T-helper 17 cell (primary cell): ENCODE measurements at regions not wholly inside any gene's neighbourhood (a gene's known extent, or its start where the extent isn't known, plus 50 kb on each side); places are given as distances from the start of the nearest gene placed in this dataset.

Experiments used
- ATAC-seq: fragments of 150-1000 bp; cut with Tn5 transposase; 2 replicates; pipeline ENCODE4 v1.10.0; 2021; ENCODE audit warnings: mild to moderate bottlenecking, moderate library complexity
- DNase-seq, 3 donors: peaks; one replicate each; pipeline versions ENCODE4 v3.0.0 to v3.0.0-alpha.2; 2020 to 2021
- H3K9me3 ChIP-seq: one replicate; pipeline ENCODE4 v1.7.0; 2013; ENCODE audit warnings: low read length, mild to moderate bottlenecking; ENCODE audit not compliant: control insufficient read depth, poor library complexity, severe bottlenecking
- H3K27ac Mint-ChIP-seq: one replicate; pipeline ENCODE4 v1.8.0; 2022; ENCODE audit warnings: mild to moderate bottlenecking, moderate library complexity, mixed read lengths
- H3K27me3 Mint-ChIP-seq: one replicate; pipeline ENCODE4 v1.8.0; 2022; ENCODE audit warnings: mixed read lengths
- H3K36me3 Mint-ChIP-seq: one replicate; pipeline ENCODE4 v1.8.0; 2022; ENCODE audit warnings: low read depth, mixed read lengths
- H3K4me1 Mint-ChIP-seq: one replicate; pipeline ENCODE4 v1.8.0; 2022; ENCODE audit warnings: mild to moderate bottlenecking, mixed read lengths
- H3K4me3 Mint-ChIP-seq: one replicate; pipeline ENCODE4 v1.8.0; 2022; ENCODE audit warnings: mild to moderate bottlenecking, moderate library complexity, mixed read lengths

DNA sequence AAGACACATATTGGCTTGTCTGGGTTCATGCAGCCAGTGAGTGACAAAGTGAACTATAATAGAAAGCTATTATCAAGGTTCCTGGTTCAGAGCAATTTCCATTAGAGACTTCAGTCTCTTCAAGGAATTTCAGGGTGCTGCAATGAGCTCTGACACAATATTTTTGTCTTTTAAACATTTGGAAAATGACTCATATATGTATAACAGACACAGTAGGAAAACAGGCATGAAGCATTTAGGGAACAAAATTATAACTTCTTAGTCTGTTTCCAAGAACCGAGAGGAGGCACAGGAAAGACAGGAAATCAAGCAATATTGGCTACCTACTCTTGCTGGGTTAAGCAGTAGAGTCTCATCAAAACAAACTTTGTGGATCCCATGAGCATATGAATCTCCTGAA is 170.4 kb downstream of the PTPRC start:
- no peaks in the 10 kb centered on the region for H3K27me3 Mint-ChIP-seq
- ATAC-seq: no peak
- no peak for DNase-seq
- no peaks in the 10 kb centered on the region for H3K36me3 Mint-ChIP-seq
- H3K9me3 ChIP-seq: no peaks in the 10 kb centered on the region
- H3K4me1 Mint-ChIP-seq: no peaks in the 10 kb centered on the region
- H3K4me3 Mint-ChIP-seq: no peak overlapping the region
- no peak overlapping the region for H3K27ac Mint-ChIP-seq

DNA sequence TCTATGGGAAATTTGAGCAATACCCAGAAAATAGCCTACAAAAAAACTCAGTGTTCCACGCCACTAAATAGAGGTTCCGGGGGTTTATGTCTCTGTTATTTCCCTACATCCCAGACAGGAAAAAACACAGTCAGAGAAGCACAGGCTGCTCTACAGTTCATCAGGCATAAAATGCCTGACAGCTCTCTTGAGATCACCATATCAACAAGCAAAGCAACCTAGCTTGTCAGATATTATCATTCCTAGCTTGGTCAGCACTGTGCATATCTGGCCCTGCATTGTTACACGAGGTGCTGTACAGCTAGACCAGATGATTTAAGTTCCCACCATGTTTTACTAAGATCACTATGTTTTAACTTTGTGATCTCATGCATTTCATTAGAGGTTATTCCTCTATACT is 172.6 kb downstream of the PTPRC start:
- H3K4me1 Mint-ChIP-seq: no peaks in the 10 kb centered on the region
- no peaks in the 10 kb centered on the region for H3K27me3 Mint-ChIP-seq
- H3K9me3 ChIP-seq: no peaks in the 10 kb centered on the region
- H3K4me3 Mint-ChIP-seq: no peak overlapping the region
- H3K36me3 Mint-ChIP-seq: no peaks in the 10 kb centered on the region
- ATAC-seq (no peak), DNase-seq (no peak)
- H3K27ac Mint-ChIP-seq: no peak overlapping the region

DNA sequence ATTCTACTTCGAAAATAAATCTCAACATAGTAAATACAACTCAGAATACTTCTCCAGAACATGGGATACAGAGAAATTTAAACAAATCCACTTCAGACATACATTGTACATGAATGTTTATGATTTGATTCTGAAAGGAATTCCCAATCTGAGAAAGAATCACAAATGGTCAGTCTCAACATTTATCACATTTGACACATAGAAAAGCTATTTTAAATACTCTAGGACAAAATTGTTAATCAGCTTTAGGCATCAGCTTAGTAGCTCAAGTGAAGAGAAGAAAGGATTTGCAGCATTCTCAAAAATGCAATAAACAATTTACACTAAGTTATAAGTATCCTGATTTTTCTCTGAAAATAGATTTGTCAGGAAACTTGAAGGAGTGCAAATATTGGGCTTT is 184.8 kb downstream of the PTPRC start:
- no peak for ATAC-seq
- Mint-ChIP-seq H3K4me1 (no peaks in the 10 kb centered on the region), H3K27ac (no peak overlapping the region)

DNA sequence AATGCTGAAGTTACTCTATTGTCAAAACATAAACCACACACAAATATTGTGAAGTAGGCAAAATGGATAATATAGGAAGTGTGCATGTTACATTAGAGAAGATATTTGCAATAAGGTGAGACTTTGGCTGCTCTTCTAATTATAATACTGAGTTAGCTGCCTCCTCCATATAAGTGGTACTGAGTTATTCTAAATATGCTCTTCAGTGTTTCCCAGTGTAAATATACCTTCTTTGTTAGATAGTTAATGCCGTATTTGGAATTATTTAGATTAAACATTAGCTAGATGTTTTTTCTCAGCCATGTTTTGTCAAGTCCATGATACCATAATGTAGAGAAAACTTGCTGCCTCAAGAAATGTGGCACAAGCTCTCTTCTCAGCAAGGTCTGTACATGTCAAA is 186.4 kb downstream of the PTPRC start:
- no peaks in the 10 kb centered on the region for H3K36me3 Mint-ChIP-seq
- no peak overlapping the region for H3K4me3 Mint-ChIP-seq
- H3K27ac Mint-ChIP-seq: no peak overlapping the region
- H3K27me3 Mint-ChIP-seq: peaks cover 9% of the 10 kb centered on the region
- ATAC-seq: no peak
- no peaks in the 10 kb centered on the region for H3K9me3 ChIP-seq
- H3K4me1 Mint-ChIP-seq: no peaks in the 10 kb centered on the region
- no peak for DNase-seq

More for the DNA sequence above, 184.8 kb downstream of the PTPRC start:
- Mint-ChIP-seq H3K4me3 (no peak overlapping the region), H3K27me3 (peaks cover 9% of the 10 kb centered on the region), H3K36me3 (no peaks in the 10 kb centered on the region)
- no peak for DNase-seq
- no peaks in the 10 kb centered on the region for H3K9me3 ChIP-seq

DNA sequence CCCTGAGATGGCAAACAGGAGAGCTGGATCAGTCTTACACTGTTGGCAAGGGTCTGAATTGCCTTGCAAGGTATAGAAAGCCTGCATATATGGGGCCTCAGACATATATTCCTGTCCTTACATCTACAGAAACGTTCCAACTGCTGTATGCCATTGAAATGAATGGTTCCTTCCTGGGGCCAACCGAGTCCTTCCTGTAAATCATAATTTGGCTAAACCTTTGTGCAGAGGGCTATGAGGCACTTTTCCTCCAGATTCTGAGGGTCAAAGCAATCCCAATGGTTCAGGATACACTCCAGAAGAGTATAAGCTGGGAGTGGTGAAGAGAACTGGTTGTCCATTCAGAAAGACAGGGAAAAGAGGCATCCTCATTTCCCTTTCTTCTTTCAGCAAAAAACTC is 190.5 kb downstream of the PTPRC start:
- peaks cover 9% of the 10 kb centered on the region for H3K27me3 Mint-ChIP-seq
- H3K27ac Mint-ChIP-seq: no peak overlapping the region
- no peak for DNase-seq
- ATAC-seq: no peak
- no peaks in the 10 kb centered on the region for H3K36me3 Mint-ChIP-seq
- no peaks in the 10 kb centered on the region for H3K4me1 Mint-ChIP-seq
- H3K4me3 Mint-ChIP-seq: no peak overlapping the region
- H3K9me3 ChIP-seq: no peaks in the 10 kb centered on the region

DNA sequence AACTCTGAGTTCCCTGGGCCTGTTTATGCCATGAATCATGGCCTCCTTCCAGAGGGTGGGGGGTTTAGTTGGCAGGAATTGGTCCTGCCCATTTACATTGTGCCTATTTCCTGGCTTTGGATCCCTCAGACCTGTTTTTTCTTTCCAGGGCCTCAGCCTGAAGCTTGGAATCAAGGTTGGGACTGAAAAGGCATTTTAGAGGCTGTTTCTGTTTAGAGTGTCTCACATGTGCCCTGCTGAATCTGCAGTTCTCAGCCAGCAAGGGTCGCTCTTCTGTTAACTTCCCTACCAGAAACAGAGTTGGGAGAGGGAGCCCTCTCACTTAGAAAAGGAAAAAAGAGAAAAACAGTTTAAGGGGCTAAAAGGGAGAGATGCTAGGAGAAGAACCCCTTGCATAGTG is 191.1 kb downstream of the PTPRC start:
- Mint-ChIP-seq H3K4me3 (no peak overlapping the region), H3K36me3 (no peaks in the 10 kb centered on the region), H3K27ac (no peak overlapping the region)

DNA sequence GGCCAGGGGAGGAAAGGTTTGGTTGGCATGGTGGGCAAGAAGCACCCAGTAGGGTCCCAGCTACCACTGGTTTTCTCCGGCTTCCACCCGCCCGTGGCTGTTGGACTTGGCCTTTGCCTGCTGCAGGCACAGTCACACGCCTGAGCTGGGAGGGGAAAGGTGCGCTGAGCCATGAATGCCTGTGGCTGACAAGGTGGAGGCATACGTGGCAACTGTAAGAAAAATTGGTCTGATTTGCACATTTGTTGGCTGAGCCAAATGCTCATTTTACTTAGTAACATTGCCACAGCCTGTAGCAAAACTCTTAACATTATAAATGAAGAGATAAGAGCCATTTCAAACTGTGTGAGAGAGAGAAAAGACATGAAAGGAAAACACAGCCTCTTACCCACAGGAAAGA is 191.6 kb downstream of the PTPRC start:
- H3K9me3 ChIP-seq: no peaks in the 10 kb centered on the region
- Mint-ChIP-seq H3K36me3 (no peaks in the 10 kb centered on the region), H3K4me1 (no peaks in the 10 kb centered on the region), H3K27me3 (peaks cover 7% of the 10 kb centered on the region), H3K4me3 (no peak overlapping the region), H3K27ac (no peak overlapping the region)
- ATAC-seq (no peak), DNase-seq (no peak)

More for the DNA sequence above, 191.1 kb downstream of the PTPRC start:
- peaks cover 9% of the 10 kb centered on the region for H3K27me3 Mint-ChIP-seq
- no peak for ATAC-seq
- no peaks in the 10 kb centered on the region for H3K4me1 Mint-ChIP-seq
- DNase-seq: no peak
- H3K9me3 ChIP-seq: no peaks in the 10 kb centered on the region

DNA sequence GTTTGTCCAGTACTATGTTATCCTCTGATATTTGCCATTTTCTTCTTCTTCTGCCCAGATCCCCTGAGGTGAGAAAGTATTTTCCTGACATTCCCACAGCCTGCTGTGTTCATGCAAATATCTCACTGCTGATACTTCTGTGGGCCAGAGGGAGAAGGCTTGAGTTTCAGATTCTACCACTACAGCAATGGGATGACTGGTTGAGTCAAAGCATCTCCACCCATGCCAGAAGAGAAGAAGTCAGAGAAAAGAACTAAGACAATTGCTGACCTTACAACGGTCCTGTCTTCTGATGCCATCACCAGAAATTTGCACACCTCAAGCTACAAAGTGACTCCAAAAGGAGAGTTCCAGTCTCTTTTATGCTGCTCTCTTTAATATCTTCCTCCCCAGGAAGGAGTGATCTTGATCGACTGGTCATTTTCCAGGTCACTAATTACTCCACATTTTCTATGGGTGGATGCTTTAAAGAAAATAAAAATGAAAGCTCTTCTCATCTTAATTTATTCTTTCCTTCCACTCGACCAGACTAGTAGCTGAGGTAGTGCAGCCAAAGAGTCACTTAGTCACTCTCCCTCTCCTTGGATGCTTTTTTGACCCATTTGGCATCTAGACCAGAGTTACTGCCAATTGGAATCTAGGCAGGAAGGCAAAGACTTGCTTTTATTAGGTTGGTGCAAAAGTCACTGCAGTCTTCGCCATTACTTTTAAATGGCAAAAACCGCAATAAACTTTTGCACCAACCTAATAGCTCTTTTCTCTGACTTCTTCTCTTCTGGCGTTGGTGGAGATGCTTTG is 195.1 kb downstream of the PTPRC start:
- no peak for ATAC-seq
- no peaks in the 10 kb centered on the region for H3K27me3 Mint-ChIP-seq
- H3K4me3 Mint-ChIP-seq: no peak overlapping the region
- H3K9me3 ChIP-seq: no peaks in the 10 kb centered on the region
- H3K27ac Mint-ChIP-seq: no peak overlapping the region
- peaks cover 3% of the 10 kb centered on the region for H3K36me3 Mint-ChIP-seq
- no peak for DNase-seq
- H3K4me1 Mint-ChIP-seq: no peaks in the 10 kb centered on the region

DNA sequence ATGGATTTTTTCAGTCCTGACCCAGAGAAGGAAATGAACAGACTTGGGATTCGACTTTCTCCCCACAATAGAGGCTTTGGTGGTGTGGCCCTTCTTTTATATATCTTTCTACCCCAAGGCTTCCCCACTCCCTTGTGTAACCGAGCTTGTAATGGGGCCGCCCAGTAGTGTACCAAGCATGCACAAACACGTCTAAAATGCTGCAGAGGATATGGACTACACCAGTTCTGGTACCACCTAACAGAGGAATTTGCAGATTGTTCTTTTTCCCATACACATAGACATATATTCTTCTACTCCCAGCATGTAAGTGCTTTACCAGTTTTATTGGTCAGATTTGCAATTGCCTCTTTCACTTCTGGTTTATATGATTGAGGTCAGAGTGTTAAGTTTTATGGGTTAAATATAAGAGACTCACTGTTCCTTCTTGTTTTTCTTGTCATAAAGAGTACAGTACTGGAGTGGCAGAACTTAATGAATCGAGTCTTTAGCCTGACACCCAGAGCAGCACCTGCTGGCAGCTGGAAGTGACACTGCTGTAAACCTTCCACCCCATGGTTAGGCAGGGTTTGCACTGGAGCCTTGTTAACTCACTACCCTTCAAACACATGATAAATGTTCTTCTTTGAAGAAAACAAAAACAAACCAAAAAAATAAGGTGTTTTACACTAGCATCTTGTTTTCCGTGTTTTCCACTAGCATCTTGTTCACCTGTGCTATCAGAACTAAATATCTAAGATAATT is 198.6 kb downstream of the PTPRC start:
- no peak overlapping the region for H3K4me3 Mint-ChIP-seq
- no peak overlapping the region for H3K27ac Mint-ChIP-seq
- peaks cover 3% of the 10 kb centered on the region for H3K36me3 Mint-ChIP-seq
- H3K4me1 Mint-ChIP-seq: no peaks in the 10 kb centered on the region
- DNase-seq (no peak), ATAC-seq (no peak)
- no peaks in the 10 kb centered on the region for H3K27me3 Mint-ChIP-seq
- no peaks in the 10 kb centered on the region for H3K9me3 ChIP-seq

DNA sequence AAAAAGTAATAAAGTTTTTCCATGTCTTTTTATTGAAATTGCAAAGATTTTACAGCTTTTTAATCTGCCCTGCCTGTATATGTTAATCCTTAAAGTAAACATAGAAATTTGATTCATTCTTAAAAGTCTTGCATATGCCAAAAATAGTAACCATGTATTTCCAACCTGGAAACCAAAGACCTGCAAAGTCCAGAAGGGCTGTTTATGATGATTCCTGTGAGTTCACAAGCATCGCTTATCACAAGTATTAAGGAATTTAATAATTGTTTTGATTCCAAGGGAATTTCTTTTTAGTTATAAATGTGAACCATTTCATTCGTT is 199.1 kb downstream of the PTPRC start:
- Mint-ChIP-seq H3K36me3 (peaks cover 3% of the 10 kb centered on the region), H3K27me3 (no peaks in the 10 kb centered on the region), H3K4me1 (no peaks in the 10 kb centered on the region), H3K4me3 (no peak overlapping the region), H3K27ac (no peak overlapping the region)
- no peak for ATAC-seq
- no peak for DNase-seq
- H3K9me3 ChIP-seq: no peaks in the 10 kb centered on the region

DNA sequence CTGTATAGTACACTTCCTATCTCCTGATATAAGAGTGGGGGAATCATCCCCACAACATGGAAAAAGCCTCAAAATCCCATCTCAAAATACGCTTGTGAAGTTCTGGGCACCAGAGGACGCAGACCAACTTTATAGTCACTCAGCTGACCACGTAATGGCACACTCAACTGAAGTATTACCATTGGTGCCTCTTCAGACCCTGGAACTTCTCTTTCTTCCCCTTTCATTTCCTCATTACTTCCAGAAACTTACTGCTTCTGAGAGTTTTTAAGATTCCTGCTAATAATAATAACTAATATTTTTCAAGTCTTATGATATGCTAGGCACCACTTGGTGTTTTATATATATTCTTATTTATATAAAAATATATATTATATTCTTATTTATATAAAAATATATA is 202.6 kb downstream of the PTPRC start:
- Mint-ChIP-seq H3K36me3 (no peaks in the 10 kb centered on the region), H3K27me3 (no peaks in the 10 kb centered on the region), H3K4me3 (no peak overlapping the region), H3K4me1 (no peaks in the 10 kb centered on the region), H3K27ac (no peak overlapping the region)
- no peak for DNase-seq
- H3K9me3 ChIP-seq: no peaks in the 10 kb centered on the region
- no peak for ATAC-seq

DNA sequence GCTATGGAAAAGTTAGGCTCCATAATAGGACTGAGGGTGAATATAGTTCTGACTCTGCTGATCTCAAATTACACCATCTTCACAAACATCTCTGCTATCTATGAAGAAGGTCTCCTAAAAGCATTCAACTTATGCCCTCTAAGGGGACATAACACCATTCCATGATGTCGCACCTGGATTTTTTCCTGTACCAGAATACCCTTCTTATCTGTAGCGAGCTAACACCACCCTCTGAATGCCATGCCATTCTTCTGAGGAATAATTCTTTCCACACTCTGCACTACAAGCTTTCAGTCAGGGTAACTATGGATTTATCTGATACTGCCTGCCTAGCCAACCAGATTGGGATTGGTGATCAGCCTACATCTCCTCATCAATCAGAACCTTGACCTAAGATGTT is 203.8 kb downstream of the PTPRC start:
- no peak overlapping the region for H3K27ac Mint-ChIP-seq
- ATAC-seq: no peak
- no peak for DNase-seq
- no peaks in the 10 kb centered on the region for H3K9me3 ChIP-seq
- no peaks in the 10 kb centered on the region for H3K27me3 Mint-ChIP-seq
- H3K4me1 Mint-ChIP-seq: no peaks in the 10 kb centered on the region
- H3K4me3 Mint-ChIP-seq: no peak overlapping the region
- H3K36me3 Mint-ChIP-seq: no peaks in the 10 kb centered on the region

DNA sequence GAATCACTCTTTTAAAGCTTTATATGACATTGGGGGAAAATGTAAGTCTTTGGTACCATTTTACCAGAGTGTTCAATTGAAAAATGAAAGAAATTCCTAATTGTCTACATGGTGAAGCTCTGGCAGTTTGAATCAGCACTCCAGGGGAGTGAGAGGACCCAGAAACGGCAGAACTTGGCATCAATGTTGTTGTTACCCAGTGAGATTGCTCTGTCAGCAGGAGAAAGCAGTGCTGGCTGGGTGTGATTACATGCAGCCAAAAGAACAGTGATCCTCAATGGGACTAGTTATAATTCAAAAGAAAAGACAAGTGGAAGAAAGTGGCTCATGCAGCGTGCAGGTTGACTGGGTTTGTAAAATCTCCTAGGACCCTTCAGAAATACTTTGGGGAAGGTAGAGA is 206.4 kb downstream of the PTPRC start:
- no peaks in the 10 kb centered on the region for H3K36me3 Mint-ChIP-seq
- H3K27ac Mint-ChIP-seq: no peak overlapping the region
- ATAC-seq (no peak), DNase-seq (no peak)
- H3K4me3 Mint-ChIP-seq: no peak overlapping the region
- no peaks in the 10 kb centered on the region for H3K27me3 Mint-ChIP-seq
- H3K4me1 Mint-ChIP-seq: no peaks in the 10 kb centered on the region
- no peaks in the 10 kb centered on the region for H3K9me3 ChIP-seq

DNA sequence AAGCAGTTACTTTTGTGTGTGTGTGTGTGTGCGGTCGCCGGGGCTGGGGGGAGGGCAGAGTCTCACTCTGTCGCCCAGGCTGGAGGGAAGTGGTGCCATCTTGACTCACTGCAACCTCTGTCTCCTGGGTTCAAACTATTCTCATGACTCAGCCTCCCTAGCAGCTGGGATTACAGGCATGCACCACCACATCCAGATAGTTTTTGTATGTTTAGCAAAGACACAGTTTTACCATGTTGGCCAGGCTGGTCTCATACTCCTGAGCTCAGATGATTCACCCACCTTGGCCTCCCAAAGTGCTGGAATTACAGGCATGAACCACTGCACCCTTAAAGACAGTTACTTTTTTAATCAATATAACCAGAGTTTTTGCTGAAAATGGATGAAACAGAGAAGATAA is 207.0 kb downstream of the PTPRC start:
- DNase-seq (no peak), ATAC-seq (no peak)
- Mint-ChIP-seq H3K4me3 (no peak overlapping the region), H3K27me3 (no peaks in the 10 kb centered on the region), H3K36me3 (no peaks in the 10 kb centered on the region), H3K27ac (no peak overlapping the region), H3K4me1 (no peaks in the 10 kb centered on the region)
- no peaks in the 10 kb centered on the region for H3K9me3 ChIP-seq
